ENCODE measurements at regions not wholly inside any gene's neighbourhood (a gene's known extent, or its start where the extent isn't known, plus 50 kb on each side); places are given as distances from the start of the nearest gene placed in this dataset.

GRCh38 chr11:129709801-129710398 lies 105.7 kb upstream of the TMEM45B start:
- no peak for TF ChIP-seq REST (IDR thresholded peaks at IDR 0.05; ENCODE audit: low read depth)
- no peak for TF ChIP-seq RAD21 (IDR thresholded peaks at IDR 0.05; ENCODE audit: low read depth)

GRCh38 chr11:129710423-129710822 lies 105.2 kb upstream of the TMEM45B start:
- TF ChIP-seq RAD21 (IDR thresholded peaks at IDR 0.05; ENCODE audit: low read depth), result no peak
- TF ChIP-seq FOXM1 (IDR thresholded peaks at IDR 0.05; ENCODE audit: borderline replicate concordance, low read depth), result no peak
- no peak for TF ChIP-seq EGR1 (IDR thresholded peaks at IDR 0.05)
- TF ChIP-seq NFIC (IDR thresholded peaks at IDR 0.05), result no peak
- no peak for TF ChIP-seq USF1 (IDR thresholded peaks at IDR 0.05)
- no peak for TF ChIP-seq REST (IDR thresholded peaks at IDR 0.05; ENCODE audit: low read depth)
- TF ChIP-seq MAX (IDR thresholded peaks at IDR 0.05), result no peak
- no peak for TF ChIP-seq TAF1 (IDR thresholded peaks at IDR 0.05; ENCODE audit: low read depth)
- TF ChIP-seq CREB1 (IDR thresholded peaks at IDR 0.05; ENCODE audit: low read depth), result no peak
- TF ChIP-seq EP300 (IDR thresholded peaks at IDR 0.05; ENCODE audit: borderline replicate concordance), result no peak
- no peak for TF ChIP-seq CEBPB (IDR thresholded peaks at IDR 0.05)
- TF ChIP-seq TCF12 (IDR thresholded peaks at IDR 0.05; ENCODE audit: low read depth), result no peak
- no peak for TF ChIP-seq ZBTB7A (IDR thresholded peaks at IDR 0.05; ENCODE audit: low read depth)
- TF ChIP-seq YY1 (IDR thresholded peaks at IDR 0.05; ENCODE audit: low read depth), result no peak
- no peak for TF ChIP-seq TEAD4 (IDR thresholded peaks at IDR 0.05)

GRCh38 chr11:129711760-129712159 lies 103.9 kb upstream of the TMEM45B start:
- TF ChIP-seq USF1 (IDR thresholded peaks at IDR 0.05) (no peak), NFIC (IDR thresholded peaks at IDR 0.05) (no peak), MAX (IDR thresholded peaks at IDR 0.05) (no peak), TCF12 (IDR thresholded peaks at IDR 0.05; ENCODE audit: low read depth) (no peak), CREB1 (IDR thresholded peaks at IDR 0.05; ENCODE audit: low read depth) (no peak), TEAD4 (IDR thresholded peaks at IDR 0.05) (no peak), ZBTB7A (IDR thresholded peaks at IDR 0.05; ENCODE audit: low read depth) (no peak), REST (IDR thresholded peaks at IDR 0.05; ENCODE audit: low read depth) (no peak), EGR1 (IDR thresholded peaks at IDR 0.05) (no peak)

- TF ChIP-seq RAD21 (IDR thresholded peaks at IDR 0.05; ENCODE audit: low read depth) (no peak), REST (IDR thresholded peaks at IDR 0.05; ENCODE audit: low read depth) (no peak), TEAD4 (IDR thresholded peaks at IDR 0.05) (no peak), USF1 (IDR thresholded peaks at IDR 0.05) (no peak), YY1 (IDR thresholded peaks at IDR 0.05; ENCODE audit: low read depth) (no peak), TCF12 (IDR thresholded peaks at IDR 0.05; ENCODE audit: low read depth) (no peak), ZBTB7A (IDR thresholded peaks at IDR 0.05; ENCODE audit: low read depth) (no peak), TAF1 (IDR thresholded peaks at IDR 0.05; ENCODE audit: low read depth) (no peak), EP300 (IDR thresholded peaks at IDR 0.05; ENCODE audit: borderline replicate concordance) (no peak)
These were observed 96.6 kb upstream of the TMEM45B start for GRCh38 chr11:129719037-129719436.

Measured in Ishikawa (cell line).